ENCODE measurements at regions not wholly inside any gene's neighbourhood (a gene's known extent, or its start where the extent isn't known, plus 50 kb on each side); places are given as distances from the start of the nearest gene placed in this dataset.

DNA sequence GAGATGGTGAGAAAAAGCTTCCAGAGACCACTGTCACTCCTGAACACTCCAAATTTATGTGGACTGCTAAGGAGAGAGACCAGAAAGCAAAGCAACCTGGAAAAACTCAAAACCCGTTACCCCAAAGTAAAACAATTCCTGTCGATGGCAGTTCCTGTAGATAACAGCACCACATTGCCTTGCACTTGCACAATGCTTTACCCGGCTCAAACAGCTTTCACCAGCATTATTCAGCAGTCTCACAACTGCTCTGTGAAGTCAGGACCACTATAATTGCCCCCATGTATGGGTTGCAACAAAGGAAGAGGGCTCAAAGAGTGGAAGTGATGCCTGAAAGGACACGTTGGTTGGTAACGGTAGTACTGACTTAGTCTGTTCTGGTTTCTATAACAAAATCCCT, 234.8 kb downstream of the BCOR start:
- TF ChIP-seq, protein P1, sequence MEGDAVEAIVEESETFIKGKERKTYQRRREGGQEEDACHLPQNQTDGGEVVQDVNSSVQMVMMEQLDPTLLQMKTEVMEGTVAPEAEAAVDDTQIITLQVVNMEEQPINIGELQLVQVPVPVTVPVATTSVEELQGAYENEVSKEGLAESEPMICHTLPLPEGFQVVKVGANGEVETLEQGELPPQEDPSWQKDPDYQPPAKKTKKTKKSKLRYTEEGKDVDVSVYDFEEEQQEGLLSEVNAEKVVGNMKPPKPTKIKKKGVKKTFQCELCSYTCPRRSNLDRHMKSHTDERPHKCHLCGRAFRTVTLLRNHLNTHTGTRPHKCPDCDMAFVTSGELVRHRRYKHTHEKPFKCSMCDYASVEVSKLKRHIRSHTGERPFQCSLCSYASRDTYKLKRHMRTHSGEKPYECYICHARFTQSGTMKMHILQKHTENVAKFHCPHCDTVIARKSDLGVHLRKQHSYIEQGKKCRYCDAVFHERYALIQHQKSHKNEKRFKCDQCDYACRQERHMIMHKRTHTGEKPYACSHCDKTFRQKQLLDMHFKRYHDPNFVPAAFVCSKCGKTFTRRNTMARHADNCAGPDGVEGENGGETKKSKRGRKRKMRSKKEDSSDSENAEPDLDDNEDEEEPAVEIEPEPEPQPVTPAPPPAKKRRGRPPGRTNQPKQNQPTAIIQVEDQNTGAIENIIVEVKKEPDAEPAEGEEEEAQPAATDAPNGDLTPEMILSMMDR (IDR thresholded peaks at IDR 0.05; ENCODE audit: insufficient read depth, low read length, missing control alignments) = no peak
- ChIA-PET POLR2A (no interaction called here), CTCF (no interaction called here)
- H3K4me3 ChIP-seq (ENCODE audit: low read depth, low read length) = no peak overlapping the region
- no peak for DNase-seq (ENCODE audit: low read depth, low spot score)

DNA sequence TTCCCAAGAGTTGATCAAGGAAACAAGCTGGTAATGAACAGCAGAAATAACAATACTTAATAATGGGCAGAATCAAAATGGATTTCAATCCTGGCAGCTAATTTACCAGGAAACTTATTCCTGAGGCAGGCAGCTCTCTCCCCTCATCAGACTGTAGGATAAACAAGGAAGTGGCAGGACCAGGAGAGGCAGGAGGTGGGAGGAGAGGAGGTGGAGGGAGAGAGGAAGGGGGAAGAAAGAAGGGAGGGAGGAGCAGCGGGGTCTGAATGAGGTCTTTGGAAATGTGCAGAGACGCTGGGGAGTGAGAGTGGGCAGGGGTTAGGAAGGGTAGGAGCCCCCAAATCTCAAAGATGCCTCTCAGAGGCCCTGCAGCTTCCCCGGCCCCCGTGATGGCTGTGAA, 231.5 kb downstream of the BCOR start:
- no peak overlapping the region for H3K4me3 ChIP-seq (ENCODE audit: low read depth, low read length)
- TF ChIP-seq, protein P1 (IDR thresholded peaks at IDR 0.05; ENCODE audit: insufficient read depth, low read length, missing control alignments) = no peak
- ChIA-PET CTCF (no interaction called here), POLR2A (no interaction called here)
- DNase-seq (ENCODE audit: low read depth, low spot score) = no peak

GRCh38 chrX:39869846-39870601, 227.7 kb downstream of the BCOR start:
- no peak for DNase-seq (ENCODE audit: low read depth, low spot score)
- TF ChIP-seq, protein P1 (IDR thresholded peaks at IDR 0.05; ENCODE audit: insufficient read depth, low read length, missing control alignments) = no peak
- ChIA-PET POLR2A (no interaction called here), CTCF (no interaction called here)
- H3K4me3 ChIP-seq (ENCODE audit: low read depth, low read length) = no peak overlapping the region

- TF ChIP-seq, protein P1 (IDR thresholded peaks at IDR 0.05; ENCODE audit: insufficient read depth, low read length, missing control alignments) = no peak
- no peak for DNase-seq (ENCODE audit: low read depth, low spot score)
- CTCF ChIA-PET = no interaction called here
- no peak overlapping the region for H3K4me3 ChIP-seq (ENCODE audit: low read depth, low read length)
- POLR2A ChIA-PET = no interaction called here
Measured at GRCh38 chrX:39871648-39872047, 226.1 kb downstream of the BCOR start.

DNA sequence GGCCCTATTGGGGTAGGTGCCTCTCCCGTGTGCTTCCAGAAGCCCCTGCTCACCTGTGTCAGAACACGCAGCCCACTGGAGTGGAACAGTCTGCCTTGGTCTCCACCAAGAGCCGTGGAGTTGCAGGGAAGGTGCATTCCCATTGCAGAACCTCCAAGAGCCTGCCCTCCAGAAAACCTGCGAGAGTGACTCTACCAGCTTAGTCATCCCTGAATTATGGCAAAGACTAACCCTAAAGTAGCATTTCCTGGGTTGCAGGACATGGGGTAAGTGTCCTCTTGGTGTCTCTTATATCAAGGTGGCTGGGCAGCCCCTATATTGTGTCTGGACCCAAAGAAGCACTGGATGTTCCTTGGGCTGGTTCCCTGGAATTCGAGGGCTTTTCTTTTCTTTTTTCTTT, 224.6 kb downstream of the BCOR start:
- ChIA-PET CTCF (no interaction called here), POLR2A (no interaction called here)
- H3K4me3 ChIP-seq (ENCODE audit: low read depth, low read length) = no peak overlapping the region
- no peak for DNase-seq (ENCODE audit: low read depth, low spot score)
- TF ChIP-seq, protein P1 (IDR thresholded peaks at IDR 0.05; ENCODE audit: insufficient read depth, low read length, missing control alignments) = no peak

- DNase-seq (ENCODE audit: low read depth, low spot score) = no peak
- TF ChIP-seq, protein P1 (IDR thresholded peaks at IDR 0.05; ENCODE audit: insufficient read depth, low read length, missing control alignments) = no peak
- ChIA-PET POLR2A (no interaction called here), CTCF (no interaction called here)
- H3K4me3 ChIP-seq (ENCODE audit: low read depth, low read length) = no peak overlapping the region
Measured at GRCh38 chrX:39874202-39874816, 223.4 kb downstream of the BCOR start.
